ENCODE measurements at regions not wholly inside any gene's neighbourhood (a gene's known extent, or its start where the extent isn't known, plus 50 kb on each side); places are given as distances from the start of the nearest gene placed in this dataset.

DNA sequence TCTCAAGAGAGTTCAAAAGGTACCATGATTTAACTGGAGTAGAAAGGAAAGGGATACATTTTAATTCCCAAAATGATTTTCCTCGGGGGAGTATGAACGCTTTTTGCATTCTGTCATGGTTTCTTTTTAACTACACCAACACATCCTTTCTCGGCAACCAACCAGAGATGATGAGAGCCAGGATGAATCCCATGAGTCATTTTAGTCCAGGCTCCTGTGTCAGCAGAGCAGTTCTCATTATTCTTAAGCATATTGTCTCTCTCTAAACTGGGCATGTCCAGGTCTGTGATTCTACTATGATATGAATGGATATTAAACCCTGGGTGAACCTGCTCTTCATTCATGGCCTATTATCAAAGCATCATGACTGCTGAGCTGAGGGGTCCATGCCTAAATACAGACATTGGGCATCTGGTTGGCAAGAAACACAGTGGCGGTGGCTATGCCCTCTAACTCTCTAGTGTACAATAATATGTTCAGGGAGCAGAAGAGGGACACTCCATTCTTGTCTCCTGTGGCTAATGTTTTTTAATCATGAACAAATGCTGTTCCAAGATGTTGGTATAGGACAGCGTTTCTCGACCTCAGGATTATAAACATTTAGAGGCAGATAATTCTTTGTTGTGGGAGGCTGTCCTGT lies 124.3 kb upstream of the ESRRG start:
- DNase-seq = no peak

- no peak for DNase-seq
These were observed 123.1 kb upstream of the ESRRG start for GRCh38 chr1:216846339-216846738.

GRCh38 chr1:216843409-216843808 lies 120.2 kb upstream of the ESRRG start:
- DNase-seq = no peak

GRCh38 chr1:216841165-216841564 lies 117.9 kb upstream of the ESRRG start:
- no peak for DNase-seq

DNA sequence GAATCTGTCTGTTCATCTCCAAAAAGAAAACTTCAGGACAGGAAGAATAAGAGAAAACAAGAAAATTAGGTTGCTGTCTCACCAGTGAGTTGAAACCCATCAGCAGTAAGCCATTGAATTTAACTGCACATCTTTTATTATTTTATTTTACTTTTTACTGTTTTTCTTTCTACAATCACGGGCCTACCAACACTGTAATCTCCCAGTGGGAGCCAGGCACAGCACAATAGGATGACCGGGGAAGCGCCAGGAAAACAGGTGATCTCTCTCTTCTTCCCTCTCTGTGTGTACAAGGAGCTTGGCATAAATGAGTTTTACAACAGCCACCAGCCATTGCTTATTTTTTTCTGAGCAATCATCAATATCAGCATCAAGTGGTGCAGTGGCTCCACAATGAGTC lies 113.1 kb upstream of the ESRRG start:
- no peak for DNase-seq

GRCh38 chr1:216833509-216833908 lies 110.3 kb upstream of the ESRRG start:
- no peak for DNase-seq

DNA sequence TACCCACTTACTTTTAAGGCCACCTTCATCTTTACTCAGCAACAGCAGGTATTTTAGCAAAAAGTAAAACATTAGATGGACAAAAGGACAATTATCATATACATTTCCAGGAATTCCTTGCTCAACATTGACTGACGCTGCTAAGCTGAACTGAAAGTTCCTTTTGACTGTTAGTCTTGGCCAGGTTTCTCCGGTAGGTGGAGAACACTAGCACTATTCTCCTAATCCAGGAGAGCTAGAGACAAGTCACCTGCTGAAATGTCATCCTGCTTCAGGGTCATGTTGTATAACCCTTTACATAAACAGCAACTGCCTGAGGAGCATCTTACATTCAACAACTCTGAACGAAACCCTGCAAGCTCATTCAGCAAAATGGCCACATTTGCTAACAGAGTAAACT lies 109.0 kb upstream of the ESRRG start:
- DNase-seq = no peak

DNA sequence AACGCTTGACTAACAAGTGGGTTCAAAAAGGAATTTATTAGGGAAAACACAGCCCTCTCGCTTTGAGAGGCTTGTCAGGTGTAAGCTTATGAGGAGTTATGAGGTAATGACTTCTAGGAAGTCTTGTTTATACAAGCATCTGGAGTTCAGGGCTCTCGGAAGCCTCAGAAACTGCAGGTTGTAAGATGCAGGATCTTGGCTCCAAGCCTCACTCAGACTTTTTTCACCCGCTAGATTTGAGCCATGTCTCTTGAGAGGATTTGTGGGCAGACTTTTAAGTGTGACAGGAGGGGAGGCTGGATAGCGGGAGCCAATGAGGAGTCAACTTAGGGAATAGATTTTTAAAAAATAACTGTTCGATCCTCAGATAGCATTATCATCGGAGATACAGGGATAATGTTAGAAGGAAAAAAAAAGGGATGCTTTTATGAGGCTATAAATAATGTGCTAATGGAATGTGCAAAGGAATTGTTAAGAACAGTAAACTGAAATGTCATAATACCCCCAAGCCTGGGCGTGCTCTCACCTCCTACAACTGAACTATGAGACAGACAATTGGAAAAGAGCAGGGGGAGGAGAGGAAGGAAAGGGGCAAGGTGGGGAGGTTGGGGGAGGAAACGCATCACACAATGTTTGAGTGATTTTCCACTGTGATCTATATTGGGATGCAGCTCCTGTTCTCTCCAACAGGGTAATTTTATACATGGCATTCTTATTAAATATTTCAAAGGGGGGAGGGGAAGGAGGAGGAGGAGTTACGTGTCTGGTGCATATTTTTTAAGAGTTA lies 107.4 kb upstream of the ESRRG start:
- DNase-seq = no peak

DNA sequence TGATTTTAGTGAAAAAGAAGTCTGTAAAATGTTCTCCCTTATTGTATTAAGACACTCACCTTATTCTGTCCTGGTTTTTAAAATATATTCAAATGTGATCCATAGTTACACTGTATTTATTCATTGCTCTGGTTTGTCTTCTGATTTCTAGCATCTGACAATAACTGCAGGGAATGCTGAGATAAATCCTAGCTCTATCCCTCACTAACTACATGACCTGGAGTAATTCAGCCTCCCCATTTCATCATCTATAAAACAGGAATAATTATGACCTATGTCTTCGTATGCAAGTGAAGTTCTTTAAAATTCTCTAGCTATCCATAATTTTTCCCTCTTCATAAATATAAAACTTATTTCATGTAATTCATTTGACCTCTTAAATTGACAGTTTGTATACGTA lies 104.0 kb upstream of the ESRRG start:
- no peak for DNase-seq

GRCh38 chr1:216826646-216827045 lies 103.4 kb upstream of the ESRRG start:
- no peak for DNase-seq

- no peak for DNase-seq
These were observed 103.0 kb upstream of the ESRRG start for GRCh38 chr1:216826214-216826613.

- no peak for DNase-seq
These were observed 102.3 kb upstream of the ESRRG start for GRCh38 chr1:216825557-216825956.

DNA sequence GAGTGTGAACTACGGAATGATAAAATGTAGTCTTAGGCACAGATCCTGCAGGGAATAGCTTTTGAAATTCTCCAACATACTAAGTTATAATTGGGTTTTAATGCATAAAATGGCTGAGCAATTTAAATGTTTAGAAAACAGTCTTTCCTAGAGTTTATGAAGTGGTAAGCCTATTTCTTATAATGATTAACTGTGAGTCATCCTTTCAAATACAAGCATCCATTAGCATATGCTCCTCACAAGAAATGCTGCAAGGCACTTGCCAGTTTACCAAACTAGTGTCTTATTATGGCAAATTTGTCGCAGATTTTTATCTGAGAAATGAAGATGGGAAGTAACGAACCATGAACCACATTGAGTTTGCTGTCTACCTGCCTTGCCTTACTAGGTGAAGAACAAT lies 101.3 kb upstream of the ESRRG start:
- DNase-seq = no peak

- no peak for DNase-seq
These were observed 100.5 kb upstream of the ESRRG start for GRCh38 chr1:216823731-216824130.

DNA sequence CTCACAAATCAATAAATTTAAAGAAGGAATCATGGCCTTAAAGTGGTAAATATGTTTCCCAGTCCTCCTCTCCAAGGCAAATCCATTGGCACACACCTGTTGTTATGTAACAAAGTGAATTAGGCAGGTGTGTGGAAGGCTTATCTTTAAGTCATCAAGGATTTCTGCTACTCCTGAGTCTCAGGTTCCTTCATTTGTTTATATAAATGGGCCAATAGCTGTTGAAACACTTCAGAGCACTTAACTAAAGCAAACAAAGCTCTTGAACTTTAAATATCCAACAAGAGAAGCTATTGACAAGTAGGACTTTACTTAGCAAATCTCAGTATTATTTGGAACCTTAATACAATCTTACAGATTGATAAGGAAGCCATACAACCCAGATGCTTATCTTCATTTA lies 99.3 kb upstream of the ESRRG start:
- DNase-seq = peak; percentile 88

GRCh38 chr1:216820345-216820744 lies 97.1 kb upstream of the ESRRG start:
- no peak for DNase-seq

- no peak for DNase-seq
These were observed 95.1 kb upstream of the ESRRG start for GRCh38 chr1:216818284-216818683.

GRCh38 chr1:216815260-216816131 lies 92.3 kb upstream of the ESRRG start:
- peak; percentile 71 for DNase-seq

- DNase-seq = no peak
These were observed 91.5 kb upstream of the ESRRG start for GRCh38 chr1:216814576-216815259.

GRCh38 chr1:216812966-216813365 lies 89.7 kb upstream of the ESRRG start:
- DNase-seq = no peak

- DNase-seq = no peak
These were observed 86.4 kb upstream of the ESRRG start for GRCh38 chr1:216809649-216810048.

DNA sequence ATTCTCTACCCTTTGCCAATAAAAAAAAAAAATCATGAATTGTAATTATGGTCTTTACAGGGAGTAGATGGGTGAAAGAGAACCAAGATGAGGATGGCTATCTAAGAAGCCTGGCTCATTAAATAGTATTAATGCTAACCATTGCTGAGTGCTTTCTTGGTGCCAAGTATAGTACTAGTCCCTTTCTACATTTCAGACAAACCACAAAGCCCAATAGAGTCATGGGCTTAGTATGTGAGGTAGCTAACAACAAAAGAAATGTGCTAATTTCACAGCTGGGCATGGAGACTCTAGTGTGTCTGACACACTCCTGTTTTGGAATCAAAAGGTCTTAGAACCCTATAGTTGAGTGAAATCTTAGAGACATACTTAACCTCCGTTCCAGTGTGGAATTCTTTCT lies 84.5 kb upstream of the ESRRG start:
- no peak for DNase-seq

- DNase-seq = peak; percentile 72
These were observed 82.7 kb upstream of the ESRRG start for GRCh38 chr1:216805953-216806352.
